Activated CD4-positive, alpha-beta T cell treated with anti-CD3 and anti-CD28 coated beads, Interleukin-2, amount 50 U/mL, for 1 hour (primary cell): ENCODE measurements at regions not wholly inside any gene's neighbourhood (a gene's known extent, or its start where the extent isn't known, plus 50 kb on each side); places are given as distances from the start of the nearest gene placed in this dataset.

Experiments used
- DNase-seq: peaks from one replicate; pipeline ENCODE4 v3.0.0-alpha.2; 2020

GRCh38 chr21:38996355-38996754 is 186.9 kb downstream of the PSMG1 start:
- DNase-seq: no peak

GRCh38 chr21:38995731-38996130 is 187.5 kb downstream of the PSMG1 start:
- no peak for DNase-seq

- no peak for DNase-seq
Measured at GRCh38 chr21:38995071-38995669, 188.1 kb downstream of the PSMG1 start.

DNA sequence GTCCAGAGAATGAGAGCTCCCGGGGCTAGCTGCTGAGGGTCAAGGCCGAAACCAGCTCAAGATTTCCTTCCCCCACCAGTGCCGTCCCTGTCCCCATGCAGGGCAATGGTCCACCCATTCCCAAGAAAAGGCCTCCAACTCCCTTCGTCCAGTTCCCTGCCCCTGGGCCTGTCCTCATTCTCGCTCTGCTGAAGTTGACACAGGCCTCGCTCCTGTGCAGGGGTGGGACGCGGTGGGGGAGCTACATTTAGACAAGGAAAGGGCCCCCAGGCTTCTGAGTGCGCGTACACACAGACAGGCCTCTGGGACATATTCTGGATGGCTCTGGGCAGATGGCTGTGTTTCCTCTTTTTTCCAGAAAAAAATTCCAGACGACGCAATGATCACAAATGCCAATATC is 188.3 kb downstream of the ETS2 start:
- DNase-seq: no peak

DNA sequence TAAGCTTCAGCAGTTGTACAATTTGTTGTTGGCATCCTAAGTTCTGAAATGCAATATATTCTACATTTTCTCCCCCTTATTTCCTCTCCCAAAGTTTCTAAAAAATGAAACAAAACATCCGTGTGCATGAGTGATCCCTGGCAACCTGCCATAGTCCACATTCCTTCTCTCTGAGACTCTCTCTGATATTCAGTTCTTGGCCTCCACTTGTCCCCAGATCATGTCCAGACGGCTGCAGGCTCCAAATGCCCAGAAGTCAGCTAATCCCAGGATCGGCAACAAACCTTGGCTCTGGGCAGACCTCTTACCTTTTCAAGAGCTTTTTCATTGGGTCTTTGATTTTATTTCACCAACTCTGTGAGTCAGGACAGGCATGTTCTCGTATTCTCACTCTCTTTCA is 187.8 kb downstream of the ETS2 start:
- no peak for DNase-seq

DNA sequence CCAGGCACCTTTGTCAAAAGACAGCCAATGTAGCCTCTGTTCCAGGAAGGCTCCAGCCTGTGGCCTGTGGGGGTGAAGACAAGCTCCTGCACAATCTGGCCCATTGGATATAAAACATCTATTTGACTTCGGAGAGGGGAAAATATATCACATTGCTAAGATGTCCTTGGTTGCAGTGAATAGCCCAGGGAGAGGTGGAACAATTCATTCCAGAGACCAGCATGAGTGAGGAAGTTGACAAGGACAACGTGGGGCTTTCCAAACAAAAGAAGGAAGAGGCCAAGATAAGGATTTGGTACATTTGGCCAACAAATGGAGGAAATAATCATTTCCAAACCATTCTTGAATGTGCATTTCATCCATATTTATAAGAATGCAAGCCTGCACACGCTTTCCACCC is 187.0 kb downstream of the ETS2 start:
- no peak for DNase-seq

DNA sequence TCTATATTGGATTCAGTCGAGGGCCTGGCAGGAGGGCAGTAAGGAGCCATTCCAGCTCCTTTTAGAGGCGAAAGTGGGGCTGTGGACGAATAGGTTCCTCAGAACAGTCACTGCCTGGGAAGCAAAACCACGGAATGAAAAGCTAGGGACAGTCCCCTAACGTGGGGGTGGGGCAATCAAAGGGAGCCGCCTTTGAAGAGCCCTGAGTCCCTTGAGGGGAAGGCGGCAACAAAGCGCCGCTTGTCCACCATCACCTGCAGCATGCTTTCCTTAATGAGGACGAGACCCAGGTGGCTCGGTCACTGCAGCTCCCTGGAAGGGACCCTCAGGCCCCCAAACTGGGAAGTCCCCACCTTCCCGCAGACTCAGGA is 184.7 kb downstream of the ETS2 start:
- no peak for DNase-seq

DNA sequence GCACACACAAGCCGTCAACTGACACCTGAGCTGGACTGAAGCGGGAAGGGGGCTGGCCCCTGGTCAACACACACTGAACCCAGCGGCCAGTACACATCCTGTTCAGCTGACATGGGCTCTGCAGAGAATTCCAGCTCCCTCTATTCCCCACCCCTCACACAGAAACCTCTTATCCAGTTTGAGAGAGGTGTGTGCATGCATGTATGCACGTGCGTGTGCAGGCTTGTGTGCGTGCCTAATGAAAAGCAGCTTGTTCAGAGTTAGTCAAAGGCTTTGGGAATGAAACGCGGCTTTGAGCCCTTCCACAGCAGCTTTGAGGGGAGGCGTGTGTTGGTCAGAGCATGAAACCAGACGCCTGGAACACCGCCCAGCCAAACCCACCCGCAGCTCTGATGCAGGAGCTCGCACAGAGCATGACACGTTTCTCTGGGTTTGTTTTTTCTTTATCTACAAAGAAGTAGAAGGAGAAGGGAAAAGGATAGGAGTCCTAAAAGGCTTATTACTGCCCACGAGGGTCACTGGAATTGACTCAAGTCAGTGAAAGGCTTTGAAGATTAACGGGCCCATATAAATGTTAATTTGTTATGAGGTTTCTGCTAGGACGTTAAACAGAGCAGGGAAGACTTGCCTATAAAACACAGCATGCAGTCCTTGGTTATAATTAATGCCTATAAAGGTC is 184.2 kb downstream of the ETS2 start:
- no peak for DNase-seq

DNA sequence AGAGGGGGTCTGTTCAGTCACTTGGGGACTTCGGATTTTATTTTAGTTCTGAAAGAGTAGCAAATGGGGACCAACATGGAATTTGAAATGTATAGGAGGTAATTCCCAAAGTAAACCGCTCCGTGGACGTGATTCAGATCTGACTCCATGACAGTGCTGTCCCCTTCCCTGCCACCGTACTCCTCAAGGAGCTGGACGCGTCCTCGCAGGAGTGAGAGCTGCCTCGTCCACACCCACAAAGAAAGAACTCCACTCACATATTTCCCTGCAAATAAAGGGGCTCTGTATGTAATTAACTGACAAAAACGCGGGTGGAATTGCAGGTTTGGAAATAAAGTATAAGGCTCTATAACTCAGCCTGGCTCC is 183.6 kb downstream of the ETS2 start:
- DNase-seq: no peak

DNA sequence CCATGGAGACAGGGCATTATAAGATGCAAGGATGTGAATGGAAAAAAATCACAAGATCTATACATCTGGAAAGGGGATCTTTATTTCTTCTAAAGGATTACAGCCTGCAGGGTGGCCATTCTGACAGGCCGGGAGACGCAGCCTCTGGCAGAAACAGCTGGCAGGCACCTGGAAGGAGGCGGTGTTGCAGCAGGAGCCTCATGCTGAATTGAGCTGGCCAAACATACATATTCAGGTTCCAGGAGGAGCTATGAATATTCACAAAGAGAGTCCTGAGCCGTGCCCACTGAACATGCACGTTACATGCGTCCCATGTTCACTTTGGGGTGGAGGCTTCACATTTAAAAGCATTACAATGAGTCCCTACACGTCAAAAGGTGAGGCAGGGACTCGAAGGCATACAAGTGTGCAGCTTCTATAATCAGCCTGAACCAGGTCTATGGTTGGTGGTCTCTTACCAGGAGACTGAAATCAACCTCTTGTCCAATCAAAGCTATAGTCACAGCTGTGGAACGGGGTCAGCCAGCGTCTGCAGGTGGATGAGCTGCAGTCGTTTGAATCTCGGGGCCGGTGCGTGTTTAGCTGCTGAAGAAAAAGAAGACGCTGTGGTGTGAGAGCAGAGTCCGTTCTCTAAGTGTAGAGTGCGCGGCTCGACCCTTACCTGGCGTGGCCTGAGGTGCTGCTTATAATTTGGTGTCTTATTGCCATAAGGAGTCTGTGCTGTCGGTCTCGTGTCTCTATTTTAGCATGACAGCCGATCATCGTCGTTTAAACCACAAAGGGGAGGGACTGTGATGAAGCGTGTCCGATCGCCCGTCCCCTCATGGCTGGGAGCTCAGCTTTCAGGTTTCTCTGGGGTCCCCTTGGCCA is 183.0 kb downstream of the ETS2 start:
- no peak for DNase-seq

DNA sequence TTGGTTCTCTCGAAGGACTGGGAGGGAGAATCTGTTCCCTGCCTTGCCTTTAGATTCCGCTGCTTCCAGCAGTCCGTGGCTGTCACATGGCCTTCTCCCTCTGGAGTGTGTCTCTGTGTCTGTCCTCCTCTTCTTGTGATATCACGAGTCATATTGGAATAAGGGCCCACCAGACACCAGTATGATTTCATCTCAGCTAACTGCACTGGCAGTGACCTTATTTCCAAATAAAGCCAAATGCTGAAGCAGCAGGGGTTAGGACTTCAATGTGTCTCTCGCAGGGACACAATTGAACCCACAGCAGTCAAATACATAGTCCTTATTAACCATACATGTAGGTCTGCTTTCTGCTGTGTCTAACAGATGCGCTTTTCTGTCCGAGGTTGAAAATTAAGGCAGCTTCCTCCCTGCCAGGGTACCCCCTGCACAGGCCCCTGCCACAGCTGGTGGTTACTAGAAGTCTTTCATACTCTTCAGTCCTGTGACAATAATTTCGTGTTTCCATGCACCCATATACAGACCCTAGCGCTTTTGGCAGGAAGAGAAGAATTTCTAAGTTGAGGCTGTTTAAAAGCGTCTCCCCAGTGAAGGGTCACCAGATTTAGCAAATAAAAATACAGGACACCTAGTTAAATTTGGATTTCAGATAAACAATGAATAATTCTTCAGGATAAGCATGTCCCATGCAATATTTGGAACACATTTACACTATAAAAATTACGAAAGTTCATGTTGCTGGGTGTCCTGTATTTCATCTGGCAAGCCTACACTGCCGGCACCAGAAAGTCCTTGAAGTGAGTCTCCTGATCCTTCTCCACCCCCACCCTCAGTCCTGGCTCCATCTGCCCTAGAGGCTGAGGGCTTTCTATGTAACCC is 182.1 kb downstream of the ETS2 start:
- no peak for DNase-seq

DNA sequence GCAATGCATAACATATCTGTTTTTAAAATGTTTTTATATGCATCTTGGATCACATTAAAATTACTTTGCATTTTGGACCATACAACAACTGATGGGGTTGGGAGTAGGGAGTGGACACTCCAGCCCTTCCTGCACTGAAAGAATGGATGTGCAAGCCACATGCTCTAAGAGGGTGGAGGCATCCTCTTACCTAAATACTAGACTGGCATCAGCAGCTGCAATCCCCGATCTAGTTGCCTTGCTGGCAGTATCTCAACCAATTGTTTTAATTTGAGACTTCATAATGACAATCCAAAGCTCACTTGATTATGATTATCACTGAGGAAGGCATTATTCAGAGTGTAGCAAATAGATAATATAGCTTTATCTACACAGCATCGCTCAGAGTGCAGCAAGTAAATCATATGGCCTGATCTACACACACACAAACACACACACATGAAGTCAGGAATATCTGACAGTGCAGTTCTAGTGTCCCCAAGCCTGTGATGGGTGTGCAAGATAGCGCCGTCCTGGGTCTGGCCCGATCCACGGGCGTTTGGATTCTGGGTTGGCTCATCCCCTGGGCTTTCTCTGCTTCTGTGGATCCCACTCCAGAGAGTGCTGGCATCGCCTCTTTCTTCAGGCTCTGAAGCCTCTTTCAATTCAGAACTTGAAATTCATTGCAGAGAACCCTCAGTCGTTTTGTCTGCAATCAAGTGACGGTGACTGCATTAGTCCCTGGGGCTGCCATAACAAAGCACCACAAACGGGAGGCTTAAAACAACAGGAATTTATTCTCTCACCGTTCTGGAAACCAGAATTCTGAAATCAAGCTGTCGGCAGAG is 181.3 kb downstream of the ETS2 start:
- no peak for DNase-seq

GRCh38 chr21:38986406-38986805 is 180.7 kb downstream of the ETS2 start:
- no peak for DNase-seq

- DNase-seq: no peak
Measured at GRCh38 chr21:38985568-38986378, 180.0 kb downstream of the ETS2 start.

GRCh38 chr21:38984982-38985567 is 179.3 kb downstream of the ETS2 start:
- no peak for DNase-seq

DNA sequence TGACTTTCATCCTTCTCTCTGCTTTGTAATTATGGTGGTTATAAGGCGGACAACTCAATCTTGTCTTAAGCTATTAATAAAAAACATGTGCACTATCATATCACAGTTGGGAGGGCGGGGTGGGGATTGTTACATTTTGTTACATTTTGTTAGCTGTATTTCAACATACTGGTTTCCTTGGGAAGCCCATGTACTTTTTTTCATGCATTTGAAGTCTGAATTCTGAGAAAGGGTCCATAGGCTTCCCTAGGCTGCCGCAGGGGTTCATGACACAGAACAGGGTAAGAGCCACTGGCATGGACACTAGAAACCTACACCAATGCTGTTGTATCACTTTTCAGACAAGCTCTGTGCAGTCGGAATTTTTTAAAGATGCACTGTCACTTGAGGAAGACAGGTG is 178.8 kb downstream of the ETS2 start:
- no peak for DNase-seq

- no peak for DNase-seq
Measured at GRCh38 chr21:38983560-38983959, 177.8 kb downstream of the ETS2 start.

DNA sequence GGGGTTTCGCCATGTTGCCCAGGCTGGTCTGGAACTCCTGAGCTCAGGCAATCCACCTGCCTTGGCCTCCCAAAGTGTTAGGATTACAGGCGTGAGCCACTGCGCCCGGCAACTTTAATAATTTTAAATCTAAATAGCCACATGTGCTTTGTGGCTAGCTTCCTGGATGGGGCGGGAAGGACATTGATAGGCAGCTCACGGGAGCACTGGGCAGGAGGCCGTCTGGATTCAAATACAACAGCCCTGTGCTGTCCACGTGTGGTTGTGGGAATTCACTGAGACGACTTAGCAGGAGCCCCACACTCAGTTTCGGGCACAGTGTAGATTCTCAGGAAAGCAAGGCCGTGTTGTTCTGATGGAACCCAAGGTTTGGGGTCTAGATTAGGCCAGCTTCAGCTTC is 177.1 kb downstream of the ETS2 start:
- DNase-seq: no peak

GRCh38 chr21:38982096-38982495 is 176.4 kb downstream of the ETS2 start:
- DNase-seq: no peak

DNA sequence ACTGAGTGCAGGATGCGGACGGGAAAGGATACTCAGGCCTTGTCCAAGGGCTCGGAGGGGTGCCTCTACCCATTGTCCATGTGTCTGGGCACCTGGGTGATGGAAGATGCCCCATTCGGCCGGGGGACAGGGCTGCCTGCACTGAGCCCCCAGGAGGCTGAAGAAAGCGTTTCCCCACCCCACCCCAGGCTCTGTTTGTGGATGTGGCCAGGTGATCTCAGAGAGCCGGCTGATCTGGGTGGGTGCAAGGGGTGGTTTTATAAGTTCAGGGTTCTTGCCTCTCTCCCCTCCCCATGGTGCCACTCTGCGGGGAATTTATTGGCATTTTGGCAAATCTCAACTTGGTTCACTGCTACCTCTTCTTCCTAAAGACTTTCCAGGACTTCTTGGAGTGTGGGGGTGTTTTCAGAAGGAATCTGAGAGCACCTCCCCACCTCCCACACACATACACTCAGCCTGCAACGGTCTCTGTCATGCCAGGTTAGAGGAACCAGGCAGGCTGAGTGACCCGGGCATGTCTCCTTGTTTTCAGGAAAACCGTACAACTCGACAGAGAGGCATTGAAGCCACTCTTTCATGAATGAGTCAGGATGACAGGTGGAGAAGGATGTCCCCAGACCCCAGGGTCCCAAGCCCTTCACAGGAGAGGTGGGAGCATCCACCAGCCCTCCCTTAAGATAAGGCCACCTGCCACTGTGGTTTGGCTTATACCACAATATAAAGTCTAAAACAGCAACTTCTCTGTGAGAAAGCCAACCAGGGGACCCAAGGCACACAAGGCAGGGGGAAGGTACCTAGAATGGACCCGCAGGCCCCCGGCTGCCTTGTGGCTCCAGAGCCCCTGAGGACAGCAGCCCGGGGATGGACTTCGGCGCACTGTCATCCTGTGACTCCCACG is 174.9 kb downstream of the ETS2 start:
- no peak for DNase-seq
